ENCODE measurements at regions not wholly inside any gene's neighbourhood (a gene's known extent, or its start where the extent isn't known, plus 50 kb on each side); places are given as distances from the start of the nearest gene placed in this dataset.
"Not testable (repeated sequence)": the region's sequence is repeated elsewhere in the genome, so short reads cannot be mapped to it uniquely, and the experiment has no call there.

DNA sequence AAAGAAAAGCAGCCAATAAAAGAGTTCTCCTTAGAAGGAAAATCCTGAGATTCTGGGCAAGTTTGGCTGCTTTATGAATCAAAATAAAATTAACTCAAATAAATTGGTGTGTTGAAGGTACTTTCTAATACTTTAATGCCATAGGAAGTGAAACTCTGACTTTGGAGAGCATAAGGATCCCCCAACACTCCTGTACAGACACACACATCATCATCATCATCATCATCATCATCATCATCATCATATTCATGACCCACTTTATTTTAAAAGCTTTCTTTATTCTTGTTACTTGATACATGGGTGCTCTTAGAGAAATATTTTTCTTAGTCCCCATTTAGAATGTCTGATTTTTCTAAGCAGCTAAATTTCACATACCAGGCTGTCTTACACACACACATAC is 283.1 kb upstream of the CYRIA start:
- H3K27me3 Mint-ChIP-seq, result no peaks in the 10 kb centered on the region
- H3K36me3 Mint-ChIP-seq (ENCODE audit: low read depth), result no peaks in the 10 kb centered on the region
- no peak overlapping the region for H3K4me3 Mint-ChIP-seq
- no peak for ATAC-seq (replicated peaks)
- H3K4me1 Mint-ChIP-seq, result no peaks in the 10 kb centered on the region
- H3K27ac Mint-ChIP-seq, result no peak overlapping the region
- H3K9me3 Mint-ChIP-seq, result peaks cover 6% of the 10 kb centered on the region

DNA sequence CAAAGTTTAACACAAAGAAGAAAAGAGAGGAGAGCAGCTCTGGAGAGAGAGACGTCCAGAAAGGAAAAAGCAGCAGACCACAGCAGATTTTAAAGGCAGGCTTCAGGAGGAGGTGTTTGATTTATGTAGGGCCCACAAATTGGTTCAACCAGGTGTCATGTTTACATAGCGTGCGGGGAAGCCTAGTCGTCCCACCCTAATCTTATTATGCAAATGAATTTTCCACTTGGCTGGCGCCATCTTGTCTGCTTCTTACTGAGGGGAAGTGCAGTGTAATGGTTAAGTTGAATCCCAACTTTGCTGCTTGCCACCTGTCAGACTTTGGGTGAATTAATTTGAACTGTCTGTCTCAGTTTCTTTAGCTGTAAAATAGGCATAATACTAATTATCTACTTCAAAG is 282.4 kb upstream of the CYRIA start:
- Mint-ChIP-seq H3K36me3 (ENCODE audit: low read depth) (no peaks in the 10 kb centered on the region), H3K27me3 (no peaks in the 10 kb centered on the region), H3K9me3 (peaks cover 6% of the 10 kb centered on the region), H3K4me1 (no peaks in the 10 kb centered on the region), H3K27ac (no peak overlapping the region), H3K4me3 (no peak overlapping the region)
- ATAC-seq (replicated peaks), result no peak

DNA sequence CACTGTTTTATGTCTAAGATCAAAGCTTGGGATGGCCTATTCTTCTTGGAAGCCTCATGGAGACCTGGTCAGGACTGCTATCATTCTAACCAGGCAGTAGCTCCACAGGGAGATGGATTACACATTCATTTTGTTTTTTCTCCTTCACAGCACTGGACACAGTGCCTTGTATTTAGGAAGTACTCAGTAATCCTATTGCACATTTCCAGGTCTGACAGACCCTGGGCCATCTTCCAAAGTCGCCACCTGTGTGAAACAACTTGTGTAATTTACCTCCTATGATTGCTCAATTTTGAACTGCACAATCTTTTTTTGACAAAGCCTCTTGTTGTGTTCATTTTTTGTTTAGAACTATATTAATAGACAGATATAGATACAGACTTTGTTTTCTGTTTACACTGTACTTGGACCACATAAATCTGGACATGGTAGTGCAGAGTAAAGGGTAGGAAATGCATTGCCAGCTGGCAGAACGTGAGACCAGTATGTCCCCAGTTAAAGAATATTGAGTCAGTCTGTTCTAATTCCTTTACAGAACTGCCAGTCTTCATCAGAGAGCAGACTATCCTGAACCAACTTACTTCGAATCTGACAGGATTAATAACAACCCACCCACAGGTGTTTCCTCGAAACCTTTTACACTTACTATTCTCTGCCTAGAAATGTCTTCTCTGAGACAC is 277.8 kb upstream of the CYRIA start:
- Mint-ChIP-seq H3K4me1 (no peaks in the 10 kb centered on the region), H3K27ac (no peak overlapping the region), H3K36me3 (ENCODE audit: low read depth) (no peaks in the 10 kb centered on the region), H3K4me3 (no peak overlapping the region), H3K9me3 (peaks cover 19% of the 10 kb centered on the region), H3K27me3 (no peaks in the 10 kb centered on the region)
- no peak for ATAC-seq (replicated peaks)

DNA sequence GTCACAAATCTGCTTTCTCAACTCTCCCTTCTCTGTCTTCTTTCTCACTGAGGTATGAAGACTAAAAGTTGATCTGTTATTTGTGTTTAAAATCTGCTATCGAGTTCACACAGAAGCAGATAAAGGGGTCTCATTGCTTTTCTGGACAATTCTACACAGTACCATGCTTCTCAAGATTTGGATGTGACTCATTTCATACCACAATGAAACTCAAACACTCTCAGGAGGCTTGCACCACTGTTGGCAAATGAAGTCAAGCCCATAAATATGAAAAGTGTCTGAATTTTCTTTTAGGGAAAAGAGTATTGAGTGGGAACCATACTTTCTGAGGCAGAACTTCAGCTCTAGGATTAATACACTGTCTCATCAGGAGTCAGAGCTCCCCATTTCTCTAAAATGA is 274.6 kb upstream of the CYRIA start:
- no peaks in the 10 kb centered on the region for H3K27me3 Mint-ChIP-seq
- no peak overlapping the region for H3K27ac Mint-ChIP-seq
- no peaks in the 10 kb centered on the region for H3K4me1 Mint-ChIP-seq
- H3K36me3 Mint-ChIP-seq (ENCODE audit: low read depth), result no peaks in the 10 kb centered on the region
- H3K9me3 Mint-ChIP-seq, result peaks cover 19% of the 10 kb centered on the region
- H3K4me3 Mint-ChIP-seq, result no peak overlapping the region
- ATAC-seq (replicated peaks), result no peak

DNA sequence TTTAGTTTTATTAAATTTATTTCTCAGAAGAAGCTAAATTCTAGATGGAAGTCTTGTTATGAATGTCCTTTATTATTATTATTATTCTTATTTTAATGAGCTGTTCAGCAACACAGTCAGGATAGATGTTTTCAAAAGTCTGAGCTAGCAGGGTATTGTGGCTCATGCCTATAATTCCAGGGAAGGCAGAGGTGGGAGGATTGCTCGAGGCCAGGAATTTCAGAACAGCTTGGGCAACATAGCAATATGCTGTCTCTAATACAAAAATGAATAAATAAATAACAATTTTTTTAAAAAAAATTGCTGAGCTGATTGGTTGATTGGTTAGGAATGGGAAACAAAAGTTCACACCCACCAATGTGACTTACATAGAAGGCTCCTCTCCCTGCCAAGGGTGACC is 274.1 kb upstream of the CYRIA start:
- no peak overlapping the region for H3K4me3 Mint-ChIP-seq
- no peaks in the 10 kb centered on the region for H3K36me3 Mint-ChIP-seq (ENCODE audit: low read depth)
- H3K4me1 Mint-ChIP-seq, result no peaks in the 10 kb centered on the region
- H3K27ac Mint-ChIP-seq, result no peak overlapping the region
- peaks cover 19% of the 10 kb centered on the region for H3K9me3 Mint-ChIP-seq
- no peak for ATAC-seq (replicated peaks)
- H3K27me3 Mint-ChIP-seq, result no peaks in the 10 kb centered on the region

DNA sequence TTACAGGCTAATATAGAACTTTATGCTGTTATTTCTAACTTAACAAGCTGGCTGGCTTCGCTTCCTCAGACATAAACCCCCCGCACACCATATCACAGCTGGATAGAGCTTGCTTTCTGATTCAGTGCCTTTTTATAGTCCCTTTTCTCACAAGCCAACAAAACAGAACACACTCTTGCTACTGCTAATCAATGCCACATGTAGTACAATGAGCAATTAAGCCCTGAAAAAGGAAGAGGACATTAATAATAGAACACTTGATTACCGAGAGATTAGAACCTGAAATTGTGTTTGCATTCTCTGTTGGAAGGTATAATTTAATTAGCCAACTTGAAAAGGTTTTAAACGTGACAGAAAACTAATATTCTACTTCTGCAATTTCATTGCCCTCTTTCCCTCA is 267.7 kb upstream of the CYRIA start:
- Mint-ChIP-seq H3K27me3 (no peaks in the 10 kb centered on the region), H3K4me3 (no peak overlapping the region), H3K4me1 (no peaks in the 10 kb centered on the region), H3K9me3 (peaks cover 14% of the 10 kb centered on the region), H3K27ac (no peak overlapping the region), H3K36me3 (ENCODE audit: low read depth) (no peaks in the 10 kb centered on the region)
- ATAC-seq (replicated peaks), result no peak

DNA sequence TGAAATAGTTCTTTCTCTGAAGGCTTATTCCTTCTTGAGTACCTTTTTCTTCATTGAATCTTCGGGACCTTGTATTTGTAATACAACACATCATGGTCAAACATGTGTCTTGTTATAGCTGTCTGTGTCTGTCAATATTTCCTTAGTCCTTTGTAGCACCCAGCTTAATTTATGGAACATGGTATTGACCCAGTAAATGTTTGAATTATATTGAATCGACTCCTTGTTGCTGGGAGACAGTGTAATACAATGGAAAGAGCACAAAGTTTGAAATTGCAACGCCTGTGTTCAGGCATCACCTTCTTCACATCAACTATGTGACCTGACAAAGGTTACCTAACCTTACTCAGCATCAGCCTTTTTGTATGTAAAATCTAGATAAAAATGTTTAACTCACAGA is 267.2 kb upstream of the CYRIA start:
- H3K4me3 Mint-ChIP-seq, result no peak overlapping the region
- no peaks in the 10 kb centered on the region for H3K4me1 Mint-ChIP-seq
- H3K27me3 Mint-ChIP-seq, result no peaks in the 10 kb centered on the region
- peaks cover 14% of the 10 kb centered on the region for H3K9me3 Mint-ChIP-seq
- H3K27ac Mint-ChIP-seq, result no peak overlapping the region
- no peaks in the 10 kb centered on the region for H3K36me3 Mint-ChIP-seq (ENCODE audit: low read depth)
- no peak for ATAC-seq (replicated peaks)

DNA sequence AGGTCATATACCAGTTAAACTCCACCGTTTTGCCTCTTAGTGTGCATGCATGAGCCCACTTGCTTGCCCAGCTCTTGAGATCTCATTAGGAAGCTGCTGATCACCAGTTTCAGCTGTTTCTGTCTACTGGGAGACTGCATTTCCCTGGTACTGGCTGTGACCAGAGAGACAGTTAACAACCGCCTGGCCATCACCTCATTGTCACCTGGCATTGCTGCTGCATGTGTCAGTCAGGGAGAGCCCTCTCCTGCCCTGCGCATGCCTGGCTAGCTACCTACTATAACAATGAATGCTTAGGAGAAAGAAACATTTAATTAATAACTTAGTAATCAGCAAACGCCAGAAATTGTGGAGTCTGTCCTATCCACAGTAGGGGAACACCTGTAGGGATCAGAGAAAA is 265.8 kb upstream of the CYRIA start:
- Mint-ChIP-seq H3K4me3 (no peak overlapping the region), H3K27ac (no peak overlapping the region)

DNA sequence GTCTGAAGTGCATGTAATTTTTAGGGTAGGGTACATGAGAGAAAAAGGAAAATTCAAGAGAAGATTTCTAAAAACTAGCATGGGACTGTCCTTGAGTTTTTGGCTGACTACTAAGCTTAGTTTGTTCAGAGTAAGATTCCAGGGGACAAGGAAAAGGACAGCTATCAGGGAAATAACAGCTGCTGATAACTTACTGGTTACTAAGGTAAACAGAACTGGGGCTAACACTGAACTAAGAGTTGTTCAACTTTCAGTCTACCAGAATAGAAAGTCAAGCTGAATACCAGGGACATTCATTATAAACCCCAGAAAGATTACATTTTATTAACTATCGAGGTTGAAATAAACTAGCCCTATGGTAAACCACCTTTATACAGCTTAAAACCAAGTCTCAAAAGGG is 261.8 kb upstream of the CYRIA start:
- no peaks in the 10 kb centered on the region for H3K36me3 Mint-ChIP-seq (ENCODE audit: low read depth)
- no peaks in the 10 kb centered on the region for H3K27me3 Mint-ChIP-seq
- H3K27ac Mint-ChIP-seq, result no peak overlapping the region
- ATAC-seq (replicated peaks), result no peak
- H3K4me1 Mint-ChIP-seq, result no peaks in the 10 kb centered on the region
- H3K9me3 Mint-ChIP-seq, result peaks cover 17% of the 10 kb centered on the region
- no peak overlapping the region for H3K4me3 Mint-ChIP-seq

More for the DNA sequence above, 265.8 kb upstream of the CYRIA start:
- H3K36me3 Mint-ChIP-seq (ENCODE audit: low read depth), result no peaks in the 10 kb centered on the region
- peaks cover 14% of the 10 kb centered on the region for H3K9me3 Mint-ChIP-seq
- H3K27me3 Mint-ChIP-seq, result no peaks in the 10 kb centered on the region
- no peak for ATAC-seq (replicated peaks)
- no peaks in the 10 kb centered on the region for H3K4me1 Mint-ChIP-seq

DNA sequence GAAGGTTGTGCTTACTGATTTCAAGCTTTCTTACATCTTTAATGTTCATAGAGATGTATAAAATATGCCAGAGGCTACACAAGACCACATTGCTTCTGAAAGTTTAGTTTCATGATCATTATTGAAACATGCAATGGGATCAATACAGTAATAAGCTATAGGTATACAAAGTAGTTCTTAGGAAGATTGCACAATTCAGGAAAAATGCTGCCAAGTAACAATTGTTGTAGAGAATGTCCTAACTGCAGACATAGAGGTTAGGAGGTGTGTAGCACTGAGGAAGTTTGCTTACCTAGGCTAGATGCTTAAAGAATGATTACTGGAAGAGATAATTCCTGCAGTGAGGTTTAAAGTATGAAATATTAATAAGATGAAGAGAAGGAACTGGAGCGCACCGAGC is 259.5 kb upstream of the CYRIA start:
- no peak for ATAC-seq (replicated peaks)
- no peak overlapping the region for H3K4me3 Mint-ChIP-seq
- no peaks in the 10 kb centered on the region for H3K4me1 Mint-ChIP-seq
- H3K36me3 Mint-ChIP-seq (ENCODE audit: low read depth), result no peaks in the 10 kb centered on the region
- no peaks in the 10 kb centered on the region for H3K27me3 Mint-ChIP-seq
- peaks cover 14% of the 10 kb centered on the region for H3K9me3 Mint-ChIP-seq
- no peak overlapping the region for H3K27ac Mint-ChIP-seq

DNA sequence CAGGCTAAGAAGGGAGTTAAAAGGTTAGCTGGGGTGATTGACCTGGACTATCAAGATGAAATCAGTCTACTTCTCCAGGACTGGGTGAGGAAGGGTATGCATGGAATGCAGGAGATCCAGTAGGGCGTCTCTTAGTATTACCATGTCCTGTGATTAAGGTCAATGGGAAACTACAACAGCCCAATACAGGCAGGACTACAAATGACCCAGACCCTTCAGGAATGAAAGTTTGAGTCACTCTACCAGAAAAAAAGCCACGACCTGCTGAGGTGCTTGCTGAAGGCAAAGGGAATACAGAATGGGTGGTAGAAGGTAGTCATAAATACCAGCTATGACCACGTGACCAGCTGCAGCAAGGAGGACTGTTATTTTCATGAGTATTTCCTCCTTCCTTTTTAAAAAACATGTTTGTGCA is 249.7 kb upstream of the CYRIA start:
- not testable (repeated sequence) for H3K9me3 Mint-ChIP-seq; H3K27me3 Mint-ChIP-seq; H3K4me1 Mint-ChIP-seq; H3K4me3 Mint-ChIP-seq; ATAC-seq (replicated peaks); H3K36me3 Mint-ChIP-seq (ENCODE audit: low read depth); H3K27ac Mint-ChIP-seq

DNA sequence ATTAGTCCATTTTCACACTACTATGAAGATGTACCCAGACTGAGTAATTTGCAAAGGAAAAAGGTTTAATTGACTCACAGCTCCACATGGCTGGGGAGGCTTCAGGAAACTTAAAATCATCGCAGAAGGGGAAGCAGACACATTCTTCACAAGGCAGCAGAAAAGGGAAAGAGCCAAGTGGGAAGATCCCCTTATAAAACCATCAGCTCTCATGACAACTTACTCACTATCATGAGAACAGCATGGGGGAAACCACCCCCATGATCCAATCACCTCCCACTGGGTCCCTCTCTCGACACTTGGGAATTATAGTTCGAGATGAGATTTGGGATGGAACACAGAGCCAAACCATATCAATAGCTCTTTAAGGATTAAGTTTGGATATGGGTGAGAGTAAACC is 246.1 kb upstream of the CYRIA start:
- no peak overlapping the region for H3K4me3 Mint-ChIP-seq
- no peak overlapping the region for H3K27ac Mint-ChIP-seq
- H3K27me3 Mint-ChIP-seq, result no peaks in the 10 kb centered on the region
- H3K4me1 Mint-ChIP-seq, result no peaks in the 10 kb centered on the region
- no peak for ATAC-seq (replicated peaks)
- peaks cover 10% of the 10 kb centered on the region for H3K9me3 Mint-ChIP-seq
- no peaks in the 10 kb centered on the region for H3K36me3 Mint-ChIP-seq (ENCODE audit: low read depth)

DNA sequence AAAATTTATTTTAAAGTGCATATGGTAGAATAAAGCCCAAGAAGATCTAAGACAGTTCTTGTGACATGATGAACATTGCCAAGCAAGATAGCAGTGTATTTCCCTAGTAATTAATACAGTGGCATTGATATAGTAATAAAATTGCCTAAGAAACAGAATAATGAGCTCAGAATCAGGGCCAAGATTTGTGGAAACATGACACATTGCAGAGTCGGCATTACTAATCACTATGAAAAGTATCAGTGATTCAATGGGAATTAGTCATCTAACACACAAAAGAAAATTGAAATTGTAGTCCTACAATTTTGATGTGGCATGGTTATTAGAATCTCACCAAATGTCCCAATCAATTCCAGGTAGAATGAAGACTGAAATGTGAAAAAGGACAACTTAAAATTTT is 243.0 kb upstream of the CYRIA start:
- Mint-ChIP-seq H3K4me1 (no peaks in the 10 kb centered on the region), H3K27me3 (no peaks in the 10 kb centered on the region), H3K36me3 (ENCODE audit: low read depth) (no peaks in the 10 kb centered on the region), H3K27ac (no peak overlapping the region), H3K9me3 (peaks cover 8% of the 10 kb centered on the region), H3K4me3 (no peak overlapping the region)
- ATAC-seq (replicated peaks), result no peak

DNA sequence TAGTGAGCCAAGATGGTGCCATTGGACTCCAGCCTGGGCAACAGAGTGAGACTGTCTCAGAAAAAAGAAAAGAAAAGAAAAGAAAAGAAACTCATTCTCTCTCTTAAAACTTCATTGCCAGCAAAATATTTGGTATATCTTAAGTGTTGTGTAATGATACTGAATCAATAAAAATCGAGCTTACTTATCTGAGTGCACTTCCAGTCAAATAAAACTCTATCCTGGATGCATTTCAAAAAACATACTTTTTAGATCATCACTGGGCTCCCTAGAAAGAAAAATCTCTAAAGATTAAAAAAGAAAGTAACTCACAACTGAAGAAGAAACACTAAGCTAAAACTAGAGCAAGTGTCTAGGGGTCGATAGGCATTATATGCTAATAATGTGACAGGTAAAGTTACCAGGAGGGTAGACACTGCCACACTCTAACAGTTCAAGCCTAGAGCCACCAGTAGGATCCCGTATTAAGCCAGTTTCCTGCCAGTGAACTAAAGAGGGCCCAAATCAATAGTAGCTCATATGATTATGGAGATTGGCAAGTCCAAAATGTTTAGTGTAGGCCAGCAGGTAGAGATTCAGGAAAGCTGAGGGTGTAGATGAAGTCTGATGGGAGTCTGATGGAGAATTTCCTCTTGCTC is 242.1 kb upstream of the CYRIA start:
- Mint-ChIP-seq H3K27ac (no peak overlapping the region), H3K36me3 (ENCODE audit: low read depth) (no peaks in the 10 kb centered on the region), H3K27me3 (no peaks in the 10 kb centered on the region), H3K4me3 (no peak overlapping the region), H3K4me1 (no peaks in the 10 kb centered on the region), H3K9me3 (peaks cover 8% of the 10 kb centered on the region)
- ATAC-seq (replicated peaks), result no peak

DNA sequence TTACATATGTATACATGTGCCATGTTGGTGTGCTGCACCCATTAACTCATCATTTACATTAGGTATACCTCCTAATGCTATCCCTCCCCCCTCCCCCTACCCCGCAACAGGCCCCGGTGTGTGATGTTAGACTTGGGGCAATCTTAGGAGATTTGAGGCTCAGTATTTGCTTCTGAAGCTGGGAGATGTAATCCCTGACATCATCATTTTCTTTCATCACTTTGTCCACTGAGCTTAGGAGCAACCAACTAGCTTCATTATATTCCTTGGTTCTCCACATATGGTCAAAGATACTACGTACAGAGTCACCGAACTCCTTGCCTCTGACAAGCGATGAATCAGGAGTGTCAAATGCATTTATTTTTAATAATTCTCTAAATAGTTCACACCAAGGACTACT is 239.7 kb upstream of the CYRIA start:
- not testable (repeated sequence) for H3K4me3 Mint-ChIP-seq; H3K36me3 Mint-ChIP-seq (ENCODE audit: low read depth); H3K27ac Mint-ChIP-seq; H3K9me3 Mint-ChIP-seq; ATAC-seq (replicated peaks); H3K27me3 Mint-ChIP-seq; H3K4me1 Mint-ChIP-seq
